ENCODE measurements at regions not wholly inside any gene's neighbourhood (a gene's known extent, or its start where the extent isn't known, plus 50 kb on each side); places are given as distances from the start of the nearest gene placed in this dataset.
"Not testable (repeated sequence)": the region's sequence is repeated elsewhere in the genome, so short reads cannot be mapped to it uniquely, and the experiment has no call there.

DNA sequence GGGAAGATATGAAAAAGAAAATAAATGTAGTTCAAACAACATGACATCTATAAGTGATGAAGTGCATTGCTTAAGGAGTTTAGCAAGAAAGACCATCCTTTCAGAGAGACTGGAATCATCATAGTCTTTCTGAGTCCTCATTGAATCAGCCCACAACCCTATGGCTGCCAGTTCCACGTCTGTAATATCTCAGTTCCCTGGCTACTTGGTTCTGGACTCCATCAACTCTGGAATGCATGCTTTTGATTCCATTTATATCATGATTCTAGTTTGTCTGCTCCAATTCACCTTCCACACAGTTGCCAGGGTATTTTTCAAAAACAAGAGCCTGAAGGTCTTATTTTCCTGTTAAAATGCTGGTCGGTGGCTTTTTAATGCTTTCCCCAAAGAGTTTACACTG lies 126.4 kb upstream of the MDFIC start:
- DNase-seq (ENCODE audit: low read depth), result no peak
- TF ChIP-seq, protein P1, sequence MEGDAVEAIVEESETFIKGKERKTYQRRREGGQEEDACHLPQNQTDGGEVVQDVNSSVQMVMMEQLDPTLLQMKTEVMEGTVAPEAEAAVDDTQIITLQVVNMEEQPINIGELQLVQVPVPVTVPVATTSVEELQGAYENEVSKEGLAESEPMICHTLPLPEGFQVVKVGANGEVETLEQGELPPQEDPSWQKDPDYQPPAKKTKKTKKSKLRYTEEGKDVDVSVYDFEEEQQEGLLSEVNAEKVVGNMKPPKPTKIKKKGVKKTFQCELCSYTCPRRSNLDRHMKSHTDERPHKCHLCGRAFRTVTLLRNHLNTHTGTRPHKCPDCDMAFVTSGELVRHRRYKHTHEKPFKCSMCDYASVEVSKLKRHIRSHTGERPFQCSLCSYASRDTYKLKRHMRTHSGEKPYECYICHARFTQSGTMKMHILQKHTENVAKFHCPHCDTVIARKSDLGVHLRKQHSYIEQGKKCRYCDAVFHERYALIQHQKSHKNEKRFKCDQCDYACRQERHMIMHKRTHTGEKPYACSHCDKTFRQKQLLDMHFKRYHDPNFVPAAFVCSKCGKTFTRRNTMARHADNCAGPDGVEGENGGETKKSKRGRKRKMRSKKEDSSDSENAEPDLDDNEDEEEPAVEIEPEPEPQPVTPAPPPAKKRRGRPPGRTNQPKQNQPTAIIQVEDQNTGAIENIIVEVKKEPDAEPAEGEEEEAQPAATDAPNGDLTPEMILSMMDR (conservative IDR thresholded peaks at IDR 0.05; ENCODE audit: low read depth, low read length), result no peak
- no peak overlapping the region for H3K4me3 ChIP-seq (ENCODE audit: low read depth, low read length)

DNA sequence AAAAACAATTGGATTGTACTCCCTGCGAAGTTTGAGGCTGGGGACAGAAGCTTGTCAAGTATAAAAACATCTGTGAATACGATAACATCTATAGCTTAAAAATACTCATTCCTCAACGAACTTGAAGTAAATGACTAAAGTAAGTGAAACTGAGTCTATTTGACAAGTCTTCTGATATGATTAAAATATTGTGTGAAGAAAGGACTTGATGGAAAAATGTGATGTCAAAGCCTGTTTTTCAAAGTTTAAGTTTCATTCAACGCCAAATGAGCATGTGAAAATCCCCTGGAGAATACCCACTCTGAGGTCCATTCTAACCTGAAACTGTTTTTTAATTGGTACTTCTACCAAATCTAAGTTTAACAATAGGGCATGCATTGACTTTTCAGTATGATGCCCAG lies 122.3 kb upstream of the MDFIC start:
- TF ChIP-seq, protein P1 (conservative IDR thresholded peaks at IDR 0.05; ENCODE audit: low read depth, low read length), result no peak
- DNase-seq (ENCODE audit: low read depth), result no peak
- H3K4me3 ChIP-seq (ENCODE audit: low read depth, low read length), result no peak overlapping the region

DNA sequence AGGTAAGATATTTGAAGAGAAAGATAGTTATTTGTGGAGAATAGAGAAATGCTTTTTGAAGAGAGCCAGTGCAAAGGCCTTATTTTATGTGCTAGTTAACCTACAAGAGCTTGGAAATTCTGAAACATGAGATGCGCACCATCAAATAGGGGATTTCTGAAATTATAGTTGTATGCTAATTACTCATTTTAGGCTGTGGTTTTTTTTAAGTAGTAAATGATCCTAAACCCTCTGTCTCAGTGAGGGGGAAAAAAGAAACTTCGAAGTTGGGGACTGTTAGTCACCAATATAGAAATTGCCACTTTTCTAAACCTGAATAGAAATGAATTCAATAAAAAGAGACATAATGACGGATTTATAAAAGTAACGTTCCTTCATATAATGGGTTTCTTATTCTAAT lies 119.3 kb upstream of the MDFIC start:
- H3K4me3 ChIP-seq (ENCODE audit: low read depth, low read length), result no peak overlapping the region
- DNase-seq (ENCODE audit: low read depth), result no peak
- TF ChIP-seq, protein P1 (conservative IDR thresholded peaks at IDR 0.05; ENCODE audit: low read depth, low read length), result no peak

DNA sequence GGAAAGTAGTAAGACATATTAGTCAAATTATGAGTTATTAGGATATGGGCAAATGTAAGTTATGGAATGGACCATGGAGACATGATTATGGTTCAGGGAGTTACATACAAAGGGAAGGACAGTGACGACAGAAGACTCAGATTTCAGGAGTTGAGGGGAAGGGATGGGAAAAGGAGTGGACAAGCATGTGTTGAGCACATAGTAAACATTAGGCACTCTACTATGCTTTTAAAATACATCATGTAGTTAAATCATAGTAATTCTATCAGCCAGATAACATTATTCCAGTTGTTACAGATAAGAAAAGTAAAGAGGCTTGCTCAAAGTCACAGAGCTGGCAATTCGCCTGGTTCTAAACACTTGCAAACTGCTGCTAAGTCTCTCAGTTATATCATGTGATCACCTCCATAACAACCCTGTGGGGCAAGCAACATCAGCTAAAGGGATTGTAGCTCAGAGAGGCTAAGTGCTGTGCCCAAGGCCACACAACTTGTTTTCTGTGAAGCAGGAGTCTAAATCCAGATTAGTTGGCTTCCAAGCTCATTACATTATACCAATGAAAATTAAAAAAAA lies 115.2 kb upstream of the MDFIC start:
- TF ChIP-seq, protein P1 (conservative IDR thresholded peaks at IDR 0.05; ENCODE audit: low read depth, low read length), result no peak

DNA sequence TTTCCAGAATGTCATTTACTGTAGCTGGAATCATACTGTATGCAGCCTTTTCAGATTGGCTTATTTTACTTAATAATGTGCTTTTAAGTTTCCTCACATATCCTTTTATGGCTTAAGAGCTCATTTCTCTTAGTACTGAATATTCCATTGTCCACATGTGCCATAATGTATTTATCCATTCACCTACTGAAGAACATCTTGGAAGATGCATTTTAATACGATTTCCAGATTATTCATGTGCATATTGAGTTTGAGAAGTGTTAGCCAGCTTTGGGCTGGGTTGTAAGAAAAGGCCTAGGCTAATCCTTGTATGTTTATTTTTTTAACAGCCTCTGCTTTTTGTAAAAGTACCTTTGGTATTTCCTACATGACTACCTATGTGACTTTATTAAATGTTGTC lies 109.3 kb upstream of the MDFIC start:
- no peak overlapping the region for H3K4me3 ChIP-seq (ENCODE audit: low read depth, low read length)
- TF ChIP-seq, protein P1 (conservative IDR thresholded peaks at IDR 0.05; ENCODE audit: low read depth, low read length), result no peak
- no peak for DNase-seq (ENCODE audit: low read depth)

More for the DNA sequence above, 115.2 kb upstream of the MDFIC start:
- no peak overlapping the region for H3K4me3 ChIP-seq (ENCODE audit: low read depth, low read length)
- DNase-seq (ENCODE audit: low read depth), result peak; percentile 88

DNA sequence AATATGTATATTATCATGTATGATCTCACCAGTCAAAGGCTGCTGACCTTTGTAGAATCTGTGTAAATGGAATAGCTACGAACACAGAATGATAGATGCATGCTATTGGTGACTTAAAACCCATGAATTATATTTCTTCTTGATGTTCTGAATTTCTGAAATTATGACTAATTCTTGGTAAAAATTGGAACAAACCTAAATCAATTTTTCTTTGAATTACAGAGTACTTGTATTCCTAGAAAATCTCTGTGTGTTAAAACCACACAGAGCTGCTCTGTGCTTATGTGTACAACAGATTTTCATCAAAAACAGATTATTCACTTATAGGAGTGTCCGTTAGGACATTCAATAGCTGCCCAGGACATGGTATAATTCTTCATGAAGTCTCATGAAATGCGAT lies 108.3 kb upstream of the MDFIC start:
- TF ChIP-seq, protein P1 (conservative IDR thresholded peaks at IDR 0.05; ENCODE audit: low read depth, low read length), result no peak
- H3K4me3 ChIP-seq (ENCODE audit: low read depth, low read length), result no peak overlapping the region
- no peak for DNase-seq (ENCODE audit: low read depth)

DNA sequence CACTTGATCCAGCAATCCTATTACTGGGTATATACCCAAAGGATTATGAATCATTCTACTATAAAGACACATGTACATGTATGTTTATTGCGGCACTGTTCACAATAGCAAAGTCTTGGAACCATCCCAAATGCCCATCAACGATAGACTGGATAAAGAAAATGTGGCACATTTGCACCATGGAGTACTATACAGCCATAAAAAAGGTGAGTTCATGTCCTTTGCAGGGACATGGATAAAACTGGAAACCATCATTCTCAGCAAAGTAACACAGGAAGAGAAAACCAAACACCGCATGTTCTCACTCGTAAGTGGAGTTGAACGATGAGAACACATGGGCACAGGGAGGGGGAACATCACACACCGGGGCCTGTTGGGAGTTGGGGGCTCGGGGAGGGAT lies 104.9 kb upstream of the MDFIC start:
- H3K4me3 ChIP-seq (ENCODE audit: low read depth, low read length); DNase-seq (ENCODE audit: low read depth): not testable (repeated sequence)

Measured in choroid plexus epithelial cell (primary cell).